Stimulated activated CD8-positive, alpha-beta memory T cell treated with anti-CD3 and anti-CD28 coated beads, Interleukin-7, amount 100 ng/mL, for 24 hours (primary cell): ENCODE measurements at regions not wholly inside any gene's neighbourhood (a gene's known extent, or its start where the extent isn't known, plus 50 kb on each side); places are given as distances from the start of the nearest gene placed in this dataset.
"Not testable (repeated sequence)": the region's sequence is repeated elsewhere in the genome, so short reads cannot be mapped to it uniquely, and the experiment has no call there.

Experiments used
- DNase-seq: peaks from one replicate; pipeline ENCODE4 v3.0.0-alpha.2; 2020; ENCODE audit warnings: low read depth

DNA sequence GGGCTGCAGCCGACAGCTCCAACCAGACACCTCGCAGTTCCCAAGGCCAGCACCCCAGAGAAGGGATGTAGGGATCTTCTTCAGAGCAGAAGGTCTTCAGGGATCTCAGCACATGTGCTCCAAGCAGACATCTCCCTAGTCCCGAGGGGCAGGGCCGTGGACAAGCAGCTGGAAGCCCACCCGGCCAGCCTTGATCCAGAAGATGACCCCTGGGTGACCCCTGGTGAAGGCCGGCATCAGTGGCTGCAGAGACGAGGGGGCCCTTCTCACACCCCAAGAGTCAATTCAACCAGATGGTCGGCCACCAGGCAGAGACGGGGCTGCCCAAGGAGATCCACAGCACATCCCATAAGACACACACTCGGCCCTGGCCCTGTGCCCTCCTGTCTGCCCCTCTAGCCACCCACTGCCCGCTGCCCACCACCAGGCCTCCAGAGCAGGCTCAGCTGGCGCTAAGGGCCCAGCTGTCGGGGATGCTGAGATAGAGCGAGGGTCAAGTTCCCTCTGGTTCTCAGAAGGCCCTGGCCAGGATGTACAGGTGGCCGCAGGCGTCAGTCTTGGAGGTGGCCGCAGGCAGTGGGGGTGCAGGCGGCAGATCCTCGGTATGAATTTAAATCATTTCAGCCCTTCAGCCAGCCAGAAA lies 168.3 kb downstream of the BRD1 start:
- DNase-seq: no peak

DNA sequence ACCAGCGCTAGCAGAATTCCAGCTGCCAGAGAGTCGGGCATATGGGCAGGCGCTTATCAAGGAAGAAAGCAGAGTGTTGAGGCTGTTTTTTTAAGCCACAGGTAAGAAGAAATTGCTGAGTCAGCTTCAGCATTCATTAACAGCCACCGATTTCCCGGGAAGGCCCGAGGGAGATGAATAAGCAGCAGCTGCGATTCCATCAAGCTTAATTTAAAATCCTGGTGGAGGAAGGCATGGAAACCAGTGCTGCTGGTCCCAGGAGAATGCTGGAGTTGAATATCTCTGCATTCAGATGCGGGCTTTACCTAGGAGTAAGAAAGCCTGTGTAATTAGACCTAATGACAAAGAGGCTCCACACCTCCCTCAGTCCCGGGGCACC lies 168.8 kb downstream of the BRD1 start:
- no peak for DNase-seq

DNA sequence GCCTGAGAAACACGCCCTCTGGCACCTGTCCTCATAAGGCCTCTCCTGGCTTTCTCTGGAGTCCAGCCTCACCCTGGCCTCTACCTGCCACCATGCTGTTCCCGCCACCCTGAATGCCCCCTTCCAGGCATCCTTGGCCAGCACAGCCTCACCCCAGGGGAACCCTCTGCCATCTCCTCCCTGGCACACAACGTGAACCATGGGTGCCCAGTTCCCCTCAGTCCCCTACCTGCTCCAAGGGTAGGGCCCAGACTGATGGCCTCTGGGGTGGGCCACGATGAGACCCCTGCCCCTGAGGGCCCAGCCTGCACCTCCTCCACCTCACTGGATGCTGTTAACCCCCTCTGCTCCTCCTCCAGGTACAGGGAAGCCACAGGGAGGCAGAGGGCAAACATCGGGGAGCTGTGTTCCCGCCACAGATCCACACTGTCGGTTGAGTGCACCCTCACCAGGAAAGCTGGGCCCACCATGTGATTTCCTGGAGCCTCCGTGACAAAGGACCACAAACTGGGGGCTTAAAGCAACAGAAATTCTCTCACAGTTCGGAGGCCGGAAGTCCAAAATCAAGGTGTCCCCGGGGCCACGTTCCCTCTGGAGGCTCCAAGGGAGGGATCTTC lies 169.6 kb downstream of the BRD1 start:
- no peak for DNase-seq

DNA sequence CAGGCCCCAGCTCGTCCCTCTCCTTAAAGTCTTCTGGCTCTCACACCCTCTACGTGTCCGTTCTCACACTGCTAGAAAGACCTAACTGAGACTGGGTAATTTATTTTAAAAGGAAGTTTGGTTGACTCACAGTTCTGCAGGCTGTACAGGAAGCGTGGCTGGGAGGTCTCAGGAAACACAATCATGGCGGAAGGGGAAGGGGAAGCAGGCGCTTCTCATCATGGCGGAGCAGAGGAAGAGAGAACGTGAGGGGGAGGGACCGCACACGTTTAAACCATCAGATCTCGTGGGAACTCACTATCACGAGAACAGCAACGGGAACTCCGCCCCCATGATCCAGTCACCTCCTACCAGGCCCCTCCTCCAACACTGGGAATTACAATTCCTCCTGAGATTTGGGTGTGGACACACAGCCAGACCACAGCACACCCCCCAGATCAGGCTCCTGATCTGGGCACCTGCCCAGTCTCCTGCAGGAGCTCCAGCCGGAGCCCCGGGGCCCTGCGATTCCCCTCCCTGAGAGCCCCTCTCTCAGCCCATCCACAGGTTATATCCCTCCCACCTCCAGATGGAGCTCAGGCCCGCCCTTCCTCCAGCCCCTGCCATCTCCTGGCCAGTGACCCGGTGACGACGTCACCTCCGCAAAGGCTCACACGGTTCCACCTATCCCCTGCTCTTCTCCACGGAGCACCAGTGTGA lies 170.2 kb downstream of the BRD1 start:
- peak; percentile 55 for DNase-seq

DNA sequence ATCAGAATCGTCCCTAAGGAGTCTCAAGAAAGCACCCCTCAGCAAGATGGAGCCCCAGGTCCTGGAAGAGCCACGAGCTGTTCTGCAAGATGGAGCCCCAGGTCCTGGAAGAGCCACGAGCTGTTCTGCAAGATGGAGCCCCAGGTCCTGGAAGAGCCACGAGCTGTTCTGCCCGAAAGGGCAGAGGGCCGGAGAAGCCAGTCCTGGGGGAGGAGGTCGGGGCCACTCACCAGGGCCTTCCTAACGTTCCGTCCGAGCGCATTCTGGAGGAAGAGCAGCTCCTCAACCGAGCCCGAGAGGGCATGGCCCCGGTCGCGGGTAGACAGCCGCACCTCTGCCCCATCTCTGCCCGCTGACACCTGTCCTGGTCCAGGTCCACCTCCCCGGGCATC lies 170.8 kb downstream of the BRD1 start:
- not testable (repeated sequence) for DNase-seq

DNA sequence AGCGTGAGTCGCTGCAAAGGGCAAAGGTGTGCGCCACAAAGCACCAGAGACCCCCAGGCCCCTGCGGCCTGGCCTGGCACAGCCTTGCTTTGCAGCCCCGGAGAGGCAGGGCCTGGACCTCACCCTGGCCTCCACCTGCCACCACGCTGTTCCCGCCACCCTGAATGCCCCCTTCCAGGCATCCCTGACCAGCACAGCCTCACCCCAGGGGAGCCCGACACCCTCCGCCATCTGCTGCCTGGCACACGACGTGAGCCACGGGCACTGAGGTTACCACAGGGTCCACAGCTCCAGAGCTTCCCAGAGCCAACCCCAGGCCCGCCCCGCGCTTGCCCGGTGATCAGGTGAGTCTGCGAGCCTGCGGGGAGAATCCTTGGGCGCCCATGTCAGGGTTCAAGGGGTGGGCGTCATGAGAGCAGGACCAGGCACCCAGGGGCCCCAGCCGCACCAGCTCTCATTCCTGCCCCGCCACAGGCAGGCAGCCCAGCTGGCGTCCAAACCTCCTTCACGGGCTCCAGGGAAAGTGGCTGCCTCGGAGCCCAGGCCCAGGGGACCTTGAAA lies 171.3 kb downstream of the BRD1 start:
- DNase-seq: no peak

DNA sequence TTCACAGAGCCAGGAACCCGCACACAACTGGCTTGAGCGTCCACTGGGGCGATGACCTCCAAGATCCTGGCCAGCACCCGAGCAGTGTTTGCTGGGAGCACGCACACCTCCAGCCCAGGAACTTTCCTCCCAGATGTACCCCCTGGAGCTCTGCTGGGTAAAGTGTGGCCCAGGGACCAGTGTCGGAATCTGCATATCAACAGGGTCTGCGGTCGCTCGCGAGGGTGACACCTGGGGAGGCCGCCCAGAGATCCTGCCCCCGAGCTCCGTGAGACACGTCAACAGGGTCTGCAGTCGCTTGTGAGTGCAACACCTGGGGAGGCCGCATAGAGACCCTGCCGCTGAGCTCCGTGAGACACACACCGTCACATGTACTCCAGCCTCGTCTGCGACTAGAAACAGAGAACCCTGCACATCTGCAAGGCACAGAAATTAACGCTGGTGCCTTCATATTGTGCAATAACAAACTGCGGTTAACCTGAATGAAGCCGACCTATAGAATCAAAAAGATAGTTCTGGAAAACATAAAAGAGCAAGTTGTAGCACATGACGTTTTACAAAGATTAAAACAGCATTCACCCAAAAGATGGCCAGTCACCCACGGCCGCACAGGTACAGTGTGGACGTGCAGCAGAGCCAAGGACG lies 172.4 kb downstream of the BRD1 start:
- no peak for DNase-seq

DNA sequence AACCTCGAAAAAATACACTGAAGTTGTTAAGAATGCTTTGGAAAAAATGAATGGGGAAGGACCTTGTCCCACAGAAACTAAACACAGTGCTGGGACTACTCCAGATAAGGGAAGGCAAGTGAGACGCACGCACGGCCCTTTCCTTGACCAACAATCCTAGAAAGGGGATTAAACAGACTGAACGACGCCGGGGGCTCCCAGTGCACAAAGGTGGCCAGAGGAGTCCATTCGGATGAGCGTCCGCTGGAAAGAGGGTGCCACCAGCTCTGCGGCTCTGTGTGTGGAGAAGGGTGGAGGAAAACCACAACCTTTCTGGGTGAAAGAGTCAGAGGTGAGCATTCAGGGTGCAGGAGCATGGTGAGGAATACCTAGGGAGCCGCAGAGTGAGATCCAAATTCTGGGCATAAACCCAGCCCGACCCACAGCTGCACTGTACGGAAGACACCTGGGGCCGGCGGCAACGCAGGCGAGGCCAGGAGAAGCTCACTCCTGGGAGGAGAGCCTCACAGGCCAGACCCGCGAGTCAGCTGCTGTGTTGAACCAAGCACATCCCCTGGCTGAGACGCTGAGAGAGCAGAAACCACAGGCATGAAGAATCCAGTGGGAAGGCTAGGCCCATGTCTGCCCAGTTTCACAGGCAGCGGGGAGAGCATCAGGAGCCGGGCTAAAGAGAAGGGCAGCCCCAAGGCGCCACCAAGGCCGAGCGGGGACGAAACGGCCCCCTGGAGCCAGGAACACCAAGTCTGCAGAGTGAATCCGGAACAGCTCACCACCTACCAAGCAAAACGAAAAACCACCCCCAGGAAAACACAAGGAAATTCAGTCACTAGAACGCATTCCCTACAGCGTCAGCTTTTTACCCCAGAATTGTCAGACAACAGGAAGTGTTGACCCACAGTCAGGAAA lies 177.1 kb downstream of the BRD1 start:
- DNase-seq: no peak

DNA sequence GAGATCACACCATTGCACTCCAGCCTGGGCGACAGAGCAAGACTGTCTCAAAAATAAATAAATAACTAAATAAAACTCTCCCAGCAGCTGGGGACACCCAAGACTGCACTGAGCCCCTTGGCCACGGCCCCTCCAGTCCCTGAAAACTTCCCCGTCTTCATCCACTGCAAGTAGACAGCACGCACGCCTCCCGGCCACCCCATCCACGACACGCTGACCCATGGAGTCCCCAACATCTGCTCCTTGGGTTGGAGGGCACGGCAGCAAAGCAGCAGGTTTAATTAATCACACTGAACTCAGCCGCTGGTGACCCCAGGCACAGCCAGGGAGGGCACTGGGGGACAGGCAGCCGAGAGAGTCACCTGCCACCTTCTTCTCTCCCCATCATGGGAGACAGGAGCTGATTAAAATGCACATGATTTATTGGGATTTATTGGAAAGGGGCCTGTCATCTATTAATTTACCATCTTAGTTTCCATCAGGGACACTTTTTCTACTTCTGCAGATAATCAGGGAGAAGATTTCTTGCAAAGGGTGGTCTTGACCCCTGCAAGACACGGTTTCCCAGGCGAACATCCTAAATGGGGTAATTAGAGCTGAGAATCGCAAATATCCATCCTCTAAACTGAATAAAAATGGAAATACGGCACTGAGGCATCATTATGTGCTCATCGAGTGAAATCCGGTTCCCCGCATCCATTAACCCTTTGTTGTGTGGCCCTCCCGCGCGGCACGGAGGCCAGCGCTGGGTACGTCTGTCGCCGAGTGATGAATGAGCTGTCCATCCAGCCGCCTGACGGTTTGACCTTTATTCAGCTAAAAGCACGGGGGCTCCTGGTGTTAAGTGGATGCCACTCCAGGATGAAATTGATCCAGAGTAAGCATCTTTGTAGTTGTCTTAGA lies 178.3 kb downstream of the BRD1 start:
- DNase-seq: no peak

DNA sequence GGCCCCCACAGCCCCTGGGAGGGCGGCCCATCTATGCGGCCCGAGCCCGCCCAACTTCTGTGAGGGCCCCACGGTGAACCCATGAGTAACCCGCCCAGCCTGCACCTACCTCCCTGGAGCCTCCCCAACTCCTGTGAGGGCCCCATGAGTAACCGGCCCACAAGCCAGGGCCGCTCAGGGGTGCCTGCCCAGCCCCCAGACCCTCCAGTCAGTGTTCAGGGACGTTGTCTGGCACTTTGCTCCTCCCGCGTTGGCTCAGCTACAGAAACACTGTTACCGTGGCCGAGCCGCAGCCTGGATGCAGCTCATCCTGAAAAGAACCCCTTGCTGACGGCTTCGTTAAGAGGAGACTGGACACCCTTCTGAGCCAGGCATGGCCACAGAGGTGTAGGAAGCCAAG lies 179.6 kb downstream of the BRD1 start:
- no peak for DNase-seq

DNA sequence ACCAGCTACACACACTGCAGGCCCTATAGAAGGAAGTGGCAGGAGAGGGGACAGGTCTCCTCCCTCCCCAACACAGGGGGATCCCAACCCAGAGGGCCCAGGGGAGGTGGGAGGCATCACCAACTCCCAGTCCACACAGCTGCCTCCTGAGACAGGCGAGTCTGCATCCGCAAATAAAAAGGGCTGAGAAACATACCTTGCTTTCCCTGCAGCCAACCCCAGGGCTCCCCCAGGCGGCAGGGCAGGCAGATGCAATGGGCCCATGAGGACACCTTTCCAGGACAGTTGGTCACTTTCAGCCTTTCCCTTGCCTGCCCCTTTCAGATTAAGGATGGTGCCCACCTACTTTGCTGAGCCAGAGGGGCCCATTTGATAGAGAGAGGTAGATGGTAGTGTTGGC lies 180.0 kb downstream of the BRD1 start:
- no peak for DNase-seq

DNA sequence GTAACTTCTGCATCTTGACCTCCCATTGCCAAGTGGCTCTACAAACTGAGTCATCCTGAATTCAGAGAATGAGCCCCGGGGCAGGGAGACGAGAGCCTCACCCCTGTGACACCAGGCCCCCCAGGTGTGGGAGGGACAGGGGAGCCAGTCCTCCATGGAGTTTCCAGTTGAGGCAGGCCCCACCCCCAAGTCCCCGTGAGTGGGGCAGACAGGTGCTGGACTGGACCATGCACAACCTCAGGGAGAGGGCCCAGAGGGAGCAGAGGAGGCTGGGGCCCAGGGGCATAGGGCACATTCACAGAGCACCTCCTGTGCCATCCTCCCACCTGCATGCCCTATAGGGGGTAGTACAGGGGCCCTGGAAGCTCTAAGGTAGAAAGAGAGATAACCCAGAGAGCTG lies 180.8 kb downstream of the BRD1 start:
- DNase-seq: no peak

DNA sequence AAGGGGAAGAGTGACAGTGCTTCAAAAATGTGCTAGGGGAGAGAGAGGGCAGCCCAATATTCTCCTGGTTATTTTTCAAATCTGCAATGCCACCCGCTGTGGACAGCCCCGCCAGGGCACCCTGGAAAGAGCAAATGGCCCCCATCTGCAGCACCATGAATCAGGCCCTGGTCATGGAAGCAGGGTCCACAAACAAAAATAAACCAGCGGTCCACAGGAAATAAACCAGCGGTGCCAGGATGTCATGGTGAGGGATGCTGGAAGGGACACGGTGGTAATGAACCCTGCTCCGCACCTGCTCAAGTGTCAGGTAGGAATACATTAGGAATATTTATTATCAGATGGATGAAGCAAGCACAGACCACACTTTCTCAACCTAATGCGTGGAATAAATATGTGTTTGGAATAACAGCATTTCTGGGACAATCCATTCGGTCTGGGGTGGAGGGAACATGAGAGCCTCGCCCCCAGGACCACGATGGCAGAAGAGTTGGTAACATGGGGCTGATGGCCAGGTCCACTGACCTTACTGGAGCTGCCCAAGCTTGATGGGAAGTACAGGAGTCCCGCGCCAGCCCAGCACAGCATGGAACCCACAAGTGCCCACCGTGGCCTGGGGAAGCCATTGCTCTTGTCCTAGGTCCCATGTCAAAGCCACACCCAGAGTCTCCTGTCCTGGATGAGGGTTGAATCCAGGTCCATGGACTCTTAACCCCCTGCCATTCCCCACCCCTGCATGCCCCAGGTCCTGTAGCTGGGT lies 181.7 kb downstream of the BRD1 start:
- no peak for DNase-seq

DNA sequence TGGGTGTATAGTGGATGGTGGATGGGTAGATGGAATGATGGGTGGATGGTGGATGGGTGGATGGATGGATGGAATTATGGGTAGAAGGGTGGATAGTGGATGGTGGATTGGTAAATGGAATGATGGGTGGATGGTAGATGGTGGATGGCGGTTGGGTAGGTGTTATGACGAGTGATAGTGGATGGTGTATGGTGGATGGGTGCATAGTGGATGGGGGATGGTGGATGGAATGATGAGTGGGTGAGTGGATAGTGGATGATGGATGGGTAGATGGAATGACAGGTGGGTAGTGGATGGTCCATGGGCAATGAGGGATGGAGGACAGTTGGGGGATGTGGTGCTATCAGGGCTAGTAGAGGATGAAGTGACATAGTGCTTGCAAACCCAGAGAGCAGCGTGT lies 182.4 kb downstream of the BRD1 start:
- no peak for DNase-seq

DNA sequence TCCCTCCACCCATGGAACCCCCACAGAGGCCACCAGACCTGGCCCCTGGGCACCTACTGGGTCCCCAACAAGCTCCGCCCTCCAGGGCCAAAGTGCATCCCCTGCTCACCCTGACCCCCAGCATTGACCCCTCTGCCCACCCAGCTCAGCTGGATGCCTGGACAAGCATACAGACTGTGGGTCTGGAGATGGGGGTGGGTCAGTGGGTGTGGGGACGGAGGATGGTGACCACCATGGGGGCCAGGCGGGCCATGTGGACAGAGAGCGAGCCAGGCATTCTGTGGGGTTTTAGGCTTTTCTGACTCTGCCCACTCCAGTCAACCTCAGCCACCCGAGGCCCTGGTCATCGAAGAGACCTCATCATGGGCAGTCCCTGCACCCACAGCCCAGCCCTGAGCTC lies 183.7 kb downstream of the BRD1 start:
- DNase-seq: no peak

DNA sequence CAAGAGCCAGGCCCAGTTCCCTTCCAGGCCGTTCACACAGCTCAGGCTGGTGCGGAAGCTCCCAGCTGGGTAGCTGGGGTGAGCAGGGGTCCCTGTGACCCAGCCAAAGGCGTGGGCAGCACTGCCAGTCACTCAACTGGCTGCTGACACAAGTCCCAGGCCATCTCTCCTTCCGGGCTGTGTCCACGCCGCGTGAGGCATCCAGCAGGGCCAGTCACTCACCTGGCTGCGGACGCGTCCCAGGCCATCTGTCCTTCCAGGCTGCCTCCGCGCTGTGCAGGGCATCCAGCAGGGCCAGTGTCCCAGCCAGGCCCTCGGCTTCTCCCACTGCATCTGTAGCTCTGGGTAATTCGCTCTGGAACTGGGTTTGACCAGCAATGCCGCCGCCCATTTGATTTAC lies 184.2 kb downstream of the BRD1 start:
- DNase-seq: no peak

DNA sequence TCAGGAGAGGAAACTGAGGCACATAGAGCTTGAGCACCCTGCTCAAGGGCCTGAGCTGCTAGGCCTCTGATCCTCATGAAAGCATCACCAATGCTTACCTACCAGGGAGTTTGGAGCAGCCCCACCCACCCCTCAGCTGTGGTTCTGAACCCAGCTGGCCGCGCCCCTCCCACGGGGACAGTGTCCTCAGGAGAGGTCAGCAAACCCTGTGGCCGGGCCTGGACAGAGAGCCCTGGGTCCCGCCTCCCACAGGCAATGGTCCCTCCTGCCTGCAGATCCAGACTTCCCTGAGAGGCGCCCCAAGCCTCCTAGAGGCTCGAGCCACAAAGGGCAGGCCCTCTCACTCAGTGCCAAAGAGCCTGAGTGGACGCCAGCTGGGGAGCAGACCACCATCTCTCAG lies 184.9 kb downstream of the BRD1 start:
- no peak for DNase-seq

DNA sequence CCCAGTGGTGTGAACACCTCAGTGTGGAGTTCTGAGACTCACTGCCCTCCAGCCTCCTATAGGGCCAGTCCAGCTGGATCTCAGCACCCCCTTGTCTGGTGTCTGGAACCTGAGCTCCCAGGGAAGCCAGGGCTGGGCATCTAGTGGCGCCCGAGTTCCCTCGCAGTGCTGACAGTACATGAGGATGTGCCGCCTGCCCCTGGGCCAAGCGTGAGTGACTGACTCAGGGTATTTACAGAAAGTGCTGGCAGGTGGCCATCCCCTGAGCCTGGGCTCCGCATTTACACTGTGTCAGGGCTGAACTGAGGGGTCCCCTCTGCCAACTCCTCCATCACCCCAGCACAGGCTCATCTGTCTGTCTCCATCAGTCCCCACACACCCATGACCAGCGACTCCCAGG lies 185.3 kb downstream of the BRD1 start:
- no peak for DNase-seq

DNA sequence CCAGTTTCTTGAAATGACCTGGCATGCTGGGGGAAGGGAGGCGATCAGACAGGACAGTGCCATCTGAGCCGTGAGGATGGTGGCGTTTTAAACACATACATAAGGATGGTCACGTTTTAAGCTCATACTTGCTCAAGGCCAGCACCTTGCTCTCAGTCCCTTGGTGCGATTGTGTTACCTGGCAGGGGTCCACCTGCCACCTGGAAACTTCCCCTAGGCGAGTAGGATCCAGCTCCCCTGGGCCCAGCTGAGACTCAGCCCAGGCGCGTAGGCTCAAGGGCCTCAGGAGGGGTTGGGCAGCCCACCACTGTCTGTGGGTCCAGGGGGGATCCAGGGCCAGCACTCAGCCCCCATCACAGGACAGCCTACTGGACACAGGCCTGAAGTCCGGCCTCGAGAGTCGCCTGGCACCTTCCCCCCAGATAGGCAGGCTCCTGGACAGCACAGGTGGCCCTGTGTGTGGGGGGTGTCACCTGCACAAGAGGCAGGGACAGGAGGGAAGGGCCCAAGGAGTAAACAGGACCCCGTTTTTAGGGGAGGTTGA lies 185.8 kb downstream of the BRD1 start:
- no peak for DNase-seq
